ENCODE measurements at regions not wholly inside any gene's neighbourhood (a gene's known extent, or its start where the extent isn't known, plus 50 kb on each side); places are given as distances from the start of the nearest gene placed in this dataset.

DNA sequence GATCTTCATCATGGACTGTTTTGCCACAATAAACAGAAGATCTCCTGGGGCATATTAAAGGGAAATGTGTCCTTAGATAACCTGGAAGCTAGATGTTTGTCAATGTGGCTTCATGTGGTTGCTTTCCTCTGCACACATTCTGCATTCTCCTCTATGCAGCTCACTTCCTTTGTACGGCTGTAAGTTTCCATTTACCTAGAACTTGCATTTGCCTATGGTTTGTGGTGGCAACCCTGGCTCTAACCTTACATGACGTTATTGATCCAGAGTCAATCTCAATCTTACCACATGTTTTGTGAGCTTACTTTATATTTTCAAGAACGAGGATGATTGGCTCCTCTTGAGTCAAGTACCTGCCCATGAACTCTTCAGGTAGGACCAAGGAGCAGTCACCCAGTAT, 863.1 kb downstream of the MAFB start:
- no peak overlapping the region for H3K27ac ChIP-seq (ENCODE audit: low read depth in 1 of 2, low read length in 2 of 2)
- ATAC-seq (ENCODE audit: poor library complexity) (no peak), DNase-seq (no peak)
- Mint-ChIP-seq H3K4me3 (no peak overlapping the region), H3K4me1 (ENCODE audit: low read depth) (no peaks in the 10 kb centered on the region), H3K27ac (no peak overlapping the region), H3K9me3 (peaks cover 4% of the 10 kb centered on the region), H3K36me3 (ENCODE audit: low read depth) (no peaks in the 10 kb centered on the region), H3K27me3 (peaks cover 18% of the 10 kb centered on the region)
- H3K27me3 ChIP-seq (ENCODE audit: control insufficient read depth in 1 of 2, insufficient read depth in 2 of 2, low read length in 2 of 2), result peaks cover 0 to 2% of the 10 kb centered on the region in 2 experiments
- H3K36me3 ChIP-seq (ENCODE audit: insufficient read depth, low read length), result no peaks in the 10 kb centered on the region
- ChIA-PET POLR2A (no interaction called here), CTCF (no interaction called here)
- H3K4me1 ChIP-seq (ENCODE audit: insufficient read depth, low read length), result no peaks in the 10 kb centered on the region
- H3K4me3 ChIP-seq (ENCODE audit: low read length), result no peak overlapping the region
- TF ChIP-seq, protein P1, sequence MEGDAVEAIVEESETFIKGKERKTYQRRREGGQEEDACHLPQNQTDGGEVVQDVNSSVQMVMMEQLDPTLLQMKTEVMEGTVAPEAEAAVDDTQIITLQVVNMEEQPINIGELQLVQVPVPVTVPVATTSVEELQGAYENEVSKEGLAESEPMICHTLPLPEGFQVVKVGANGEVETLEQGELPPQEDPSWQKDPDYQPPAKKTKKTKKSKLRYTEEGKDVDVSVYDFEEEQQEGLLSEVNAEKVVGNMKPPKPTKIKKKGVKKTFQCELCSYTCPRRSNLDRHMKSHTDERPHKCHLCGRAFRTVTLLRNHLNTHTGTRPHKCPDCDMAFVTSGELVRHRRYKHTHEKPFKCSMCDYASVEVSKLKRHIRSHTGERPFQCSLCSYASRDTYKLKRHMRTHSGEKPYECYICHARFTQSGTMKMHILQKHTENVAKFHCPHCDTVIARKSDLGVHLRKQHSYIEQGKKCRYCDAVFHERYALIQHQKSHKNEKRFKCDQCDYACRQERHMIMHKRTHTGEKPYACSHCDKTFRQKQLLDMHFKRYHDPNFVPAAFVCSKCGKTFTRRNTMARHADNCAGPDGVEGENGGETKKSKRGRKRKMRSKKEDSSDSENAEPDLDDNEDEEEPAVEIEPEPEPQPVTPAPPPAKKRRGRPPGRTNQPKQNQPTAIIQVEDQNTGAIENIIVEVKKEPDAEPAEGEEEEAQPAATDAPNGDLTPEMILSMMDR (IDR thresholded peaks at IDR 0.05), result no peak
- H3K9me3 ChIP-seq (ENCODE audit: control insufficient read depth in 1 of 2, insufficient read depth in 1 of 2, low read length in 2 of 2), result peaks cover 0 to 7% of the 10 kb centered on the region in 2 experiments
- intact Hi-C loops (cut with DNase I, micrococcal nuclease), result no loop called here

DNA sequence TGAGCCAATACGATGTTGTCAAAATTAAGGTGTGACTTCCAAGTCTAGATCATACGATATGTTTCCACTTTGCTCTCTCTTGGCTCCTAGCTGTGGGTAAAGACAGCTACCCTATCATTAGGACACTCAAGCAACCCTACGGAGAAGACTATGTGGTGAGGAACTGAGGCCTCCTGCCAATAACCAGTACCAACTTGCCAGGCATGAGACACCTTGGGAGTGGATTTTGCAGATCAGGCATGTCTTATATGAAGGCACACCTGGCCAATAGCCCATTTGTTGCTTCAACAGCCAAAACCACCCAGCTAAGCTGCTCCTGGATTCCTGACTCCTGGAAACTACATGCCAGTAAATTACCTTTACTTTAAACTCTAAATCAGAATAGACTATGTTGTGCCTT, 863.4 kb downstream of the DHX35 start:
- no peak for ATAC-seq (ENCODE audit: poor library complexity)
- peaks cover 0 to 7% of the 10 kb centered on the region in 2 experiments for H3K9me3 ChIP-seq (ENCODE audit: control insufficient read depth in 1 of 2, insufficient read depth in 1 of 2, low read length in 2 of 2)
- intact Hi-C loops (cut with DNase I, micrococcal nuclease), result no loop called here
- H3K4me3 ChIP-seq (ENCODE audit: low read length), result no peak overlapping the region
- Mint-ChIP-seq H3K9me3 (peaks cover 4% of the 10 kb centered on the region), H3K4me3 (no peak overlapping the region), H3K36me3 (ENCODE audit: low read depth) (no peaks in the 10 kb centered on the region), H3K4me1 (ENCODE audit: low read depth) (no peaks in the 10 kb centered on the region), H3K27ac (no peak overlapping the region), H3K27me3 (peaks cover 18% of the 10 kb centered on the region)
- ChIA-PET POLR2A (no interaction called here), CTCF (no interaction called here)
- H3K4me1 ChIP-seq (ENCODE audit: insufficient read depth, low read length), result no peaks in the 10 kb centered on the region
- DNase-seq, result no peak
- TF ChIP-seq, protein P1 (IDR thresholded peaks at IDR 0.05), result no peak
- no peaks in the 10 kb centered on the region for H3K36me3 ChIP-seq (ENCODE audit: insufficient read depth, low read length)
- H3K27ac ChIP-seq (ENCODE audit: low read depth in 1 of 2, low read length in 2 of 2), result no peak overlapping the region
- H3K27me3 ChIP-seq (ENCODE audit: control insufficient read depth in 1 of 2, insufficient read depth in 2 of 2, low read length in 2 of 2), result peaks cover 0 to 2% of the 10 kb centered on the region in 2 experiments

DNA sequence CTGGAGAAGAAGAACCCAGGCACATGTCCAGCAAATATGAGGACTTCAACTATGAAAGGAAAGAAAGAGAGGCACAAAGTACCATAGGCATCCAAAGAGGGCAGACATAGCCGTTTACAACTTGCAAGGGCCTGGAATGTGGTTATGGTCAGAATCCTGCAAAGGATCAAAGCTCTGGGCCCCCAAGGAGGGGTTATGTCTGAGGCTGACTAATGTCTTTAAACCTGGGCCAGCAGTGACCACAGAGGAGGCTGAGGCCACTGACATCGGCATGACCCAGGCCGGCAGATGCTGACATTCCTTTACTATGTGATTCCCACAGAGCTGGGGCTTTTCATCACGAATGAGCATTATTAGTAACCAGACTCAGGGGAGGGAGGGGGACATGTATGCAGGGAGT, 861.1 kb downstream of the DHX35 start:
- peaks cover 4% of the 10 kb centered on the region for H3K9me3 Mint-ChIP-seq
- Histone ChIP-seq H3K36me3 (ENCODE audit: insufficient read depth, low read length) (no peaks in the 10 kb centered on the region), H3K27me3 (ENCODE audit: control insufficient read depth in 1 of 2, insufficient read depth in 2 of 2, low read length in 2 of 2) (no peaks in the 10 kb centered on the region), H3K27ac (ENCODE audit: low read depth in 1 of 2, low read length in 2 of 2) (no peak overlapping the region), H3K4me1 (ENCODE audit: insufficient read depth, low read length) (no peaks in the 10 kb centered on the region), H3K9me3 (ENCODE audit: control insufficient read depth in 1 of 2, insufficient read depth in 1 of 2, low read length in 2 of 2) (peaks cover 0 to 7% of the 10 kb centered on the region in 2 experiments), H3K4me3 (ENCODE audit: low read length) (no peak overlapping the region)
- H3K27me3 Mint-ChIP-seq, result peaks cover 18% of the 10 kb centered on the region
- ATAC-seq (ENCODE audit: poor library complexity) (no peak), DNase-seq (no peak)
- CTCF ChIA-PET, result no interaction called here
- POLR2A ChIA-PET, result no interaction called here
- no peaks in the 10 kb centered on the region for H3K4me1 Mint-ChIP-seq (ENCODE audit: low read depth)
- no peak overlapping the region for H3K27ac Mint-ChIP-seq
- H3K36me3 Mint-ChIP-seq (ENCODE audit: low read depth), result no peaks in the 10 kb centered on the region
- H3K4me3 Mint-ChIP-seq, result no peak overlapping the region
- TF ChIP-seq, protein P1 (IDR thresholded peaks at IDR 0.05), result no peak
- intact Hi-C loops (cut with DNase I, micrococcal nuclease), result no loop called here
